GM23338 (cell line): ENCODE measurements at regions not wholly inside any gene's neighbourhood (a gene's known extent, or its start where the extent isn't known, plus 50 kb on each side); places are given as distances from the start of the nearest gene placed in this dataset.
A peak's percentile ranks its signal among the peaks of the same experiment; 100 is the strongest.

ENCODE experiments used
- ATAC-seq: fragments of 200-7000 bp; cut with Tn5 transposase; 3 replicates; pipeline ENCODE4 v1.9.1; 2020
- DNase-seq: peaks from one replicate; pipeline ENCODE4 v3.0.0-alpha.2; 2015; ENCODE audit warnings: low spot score
- H2AFZ ChIP-seq: fragments of 200-600 bp; sonication (generic); 2 replicates; pipeline ENCODE4 v1.8.0; 2016; ENCODE audit warnings: antibody characterized with exemption, mild to moderate bottlenecking, moderate library complexity
- H3F3A ChIP-seq: fragments of 200-600 bp; sonication (generic); replicated peaks from 2 replicates; pipeline ENCODE4 v1.8.0; 2017; ENCODE audit warnings: antibody characterized with exemption, mixed run types, low read depth
- H3K27ac ChIP-seq: fragments of 200-600 bp; sonication (generic); 2 replicates; pipeline ENCODE4 v1.6.1; 2016; ENCODE audit warnings: low read depth
- H3K27me3 ChIP-seq: fragments of 200-600 bp; sonication (generic); 2 replicates; pipeline ENCODE4 v1.8.0; 2016; ENCODE audit warnings: mild to moderate bottlenecking, mixed run types, moderate library complexity; ENCODE audit not compliant: insufficient read depth
- H3K36me3 ChIP-seq: fragments of 200-600 bp; sonication (generic); 2 replicates; pipeline ENCODE4 v1.8.0; 2016; ENCODE audit warnings: mild to moderate bottlenecking; ENCODE audit not compliant: insufficient read depth
- H3K4me1 ChIP-seq: fragments of 200-600 bp; sonication (generic); 2 replicates; pipeline ENCODE4 v1.8.0; 2016; ENCODE audit warnings: mild to moderate bottlenecking, moderate library complexity; ENCODE audit not compliant: insufficient read depth
- H3K4me2 ChIP-seq: fragments of 200-600 bp; sonication (generic); 2 replicates; pipeline ENCODE4 v1.7.1; 2017; ENCODE audit warnings: mixed run types
- H3K4me3 ChIP-seq: fragments of 200-600 bp; sonication (generic); 2 replicates; pipeline ENCODE4 v1.6.1; 2016; ENCODE audit warnings: mixed run types
- H3K79me2 ChIP-seq: fragments of 200-600 bp; sonication (generic); replicated peaks from 2 replicates; pipeline ENCODE4 v1.8.0; 2017; ENCODE audit warnings: mild to moderate bottlenecking; ENCODE audit not compliant: insufficient read depth
- H3K9me2 ChIP-seq: fragments of 200-600 bp; sonication (generic); 2 replicates; pipeline ENCODE4 v1.8.0; 2017; ENCODE audit not compliant: insufficient read depth
- H4K20me1 ChIP-seq: fragments of 200-600 bp; sonication (generic); replicated peaks from 2 replicates; pipeline ENCODE4 v1.8.0; 2017; ENCODE audit warnings: mild to moderate bottlenecking; ENCODE audit not compliant: insufficient read depth
- H3K27ac Mint-ChIP-seq: 2 replicates; pipeline ENCODE4 v1.8.0; 2020; ENCODE audit warnings: inconsistent platforms, mild to moderate bottlenecking, moderate library complexity, mixed read lengths
- H3K27me3 Mint-ChIP-seq: 3 replicates; pipeline ENCODE4 v1.8.0; 2022; ENCODE audit warnings: low read depth, mild to moderate bottlenecking, moderate library complexity, mixed read lengths, inconsistent platforms; ENCODE audit not compliant: insufficient read depth, poor library complexity
- H3K36me3 Mint-ChIP-seq: 3 replicates; pipeline ENCODE4 v1.8.0; 2021; ENCODE audit warnings: low read depth, mild to moderate bottlenecking, inconsistent platforms, moderate library complexity, mixed read lengths
- H3K4me1 Mint-ChIP-seq: 3 replicates; pipeline ENCODE4 v1.8.0; 2020; ENCODE audit warnings: mild to moderate bottlenecking, inconsistent platforms, mixed read lengths
- H3K4me3 Mint-ChIP-seq: 3 replicates; pipeline ENCODE4 v1.8.0; 2021; ENCODE audit warnings: moderate library complexity, mild to moderate bottlenecking, inconsistent platforms, mixed read lengths
- H3K9me3 Mint-ChIP-seq: 3 replicates; pipeline ENCODE4 v1.8.0; 2020; ENCODE audit warnings: moderate library complexity, mild to moderate bottlenecking, inconsistent platforms, mixed read lengths
- EZH2 ChIP-seq: fragments of 200-600 bp; sonication (generic); IDR thresholded peaks from one replicate; pipeline ENCODE4 v1.8.0; 2017; ENCODE audit warnings: antibody characterized with exemption, mild to moderate bottlenecking, low read depth; ENCODE audit not compliant: unreplicated experiment
- ZNF331 ChIP-seq: fragments of 250-450 bp; sonication (Bioruptor Pico); IDR thresholded peaks from 2 replicates; pipeline ENCODE4 v1.5.0; 2020; ENCODE audit warnings: low read depth, mild to moderate bottlenecking, moderate library complexity
- TF ChIP-seq, protein P1 (sequence below): fragments of 250-450 bp; sonication (Bioruptor Pico); IDR thresholded peaks from 2 replicates; pipeline ENCODE4 v1.5.0; 2020; ENCODE audit warnings: mild to moderate bottlenecking, moderate library complexity
- TF ChIP-seq, protein P2 (sequence below), 2 experiments: fragments of 200-600 bp in 1 of 2; sonication (generic) in 1 of 2; conservative IDR thresholded peaks; 2 replicates each; pipeline versions ENCODE4 v1.5.1 to v1.6.1; 2016 to 2017; ENCODE audit warnings: antibody characterized with exemption in 2 of 2, low read depth in 2 of 2, mild to moderate bottlenecking in 2 of 2, moderate library complexity in 1 of 2
- TF ChIP-seq, protein P3 (sequence below): IDR thresholded peaks from one replicate; pipeline ENCODE4 v1.6.1; 2018; ENCODE audit warnings: antibody characterized with exemption; ENCODE audit not compliant: unreplicated experiment

DNA sequence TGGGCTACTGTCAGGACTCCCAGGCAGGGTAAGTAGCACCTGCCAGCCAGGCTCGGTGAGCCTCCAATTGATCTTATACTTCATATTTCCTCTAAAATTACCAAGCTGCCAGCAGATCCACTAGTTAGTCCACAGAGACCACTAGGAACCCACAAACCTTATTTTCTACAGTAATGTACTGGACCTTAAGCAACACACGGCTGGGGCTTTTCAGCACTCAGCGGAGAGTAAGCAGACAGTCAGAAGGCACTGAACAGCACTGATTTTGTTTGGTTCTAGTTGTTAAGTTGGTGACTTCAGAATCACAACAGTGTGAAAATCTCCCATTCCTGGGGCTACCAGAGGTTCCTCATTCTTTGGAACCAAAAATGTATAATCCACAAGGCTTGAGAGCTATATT lies 56.1 kb downstream of the MRPL57 start (continued):
- TF ChIP-seq, protein P1, sequence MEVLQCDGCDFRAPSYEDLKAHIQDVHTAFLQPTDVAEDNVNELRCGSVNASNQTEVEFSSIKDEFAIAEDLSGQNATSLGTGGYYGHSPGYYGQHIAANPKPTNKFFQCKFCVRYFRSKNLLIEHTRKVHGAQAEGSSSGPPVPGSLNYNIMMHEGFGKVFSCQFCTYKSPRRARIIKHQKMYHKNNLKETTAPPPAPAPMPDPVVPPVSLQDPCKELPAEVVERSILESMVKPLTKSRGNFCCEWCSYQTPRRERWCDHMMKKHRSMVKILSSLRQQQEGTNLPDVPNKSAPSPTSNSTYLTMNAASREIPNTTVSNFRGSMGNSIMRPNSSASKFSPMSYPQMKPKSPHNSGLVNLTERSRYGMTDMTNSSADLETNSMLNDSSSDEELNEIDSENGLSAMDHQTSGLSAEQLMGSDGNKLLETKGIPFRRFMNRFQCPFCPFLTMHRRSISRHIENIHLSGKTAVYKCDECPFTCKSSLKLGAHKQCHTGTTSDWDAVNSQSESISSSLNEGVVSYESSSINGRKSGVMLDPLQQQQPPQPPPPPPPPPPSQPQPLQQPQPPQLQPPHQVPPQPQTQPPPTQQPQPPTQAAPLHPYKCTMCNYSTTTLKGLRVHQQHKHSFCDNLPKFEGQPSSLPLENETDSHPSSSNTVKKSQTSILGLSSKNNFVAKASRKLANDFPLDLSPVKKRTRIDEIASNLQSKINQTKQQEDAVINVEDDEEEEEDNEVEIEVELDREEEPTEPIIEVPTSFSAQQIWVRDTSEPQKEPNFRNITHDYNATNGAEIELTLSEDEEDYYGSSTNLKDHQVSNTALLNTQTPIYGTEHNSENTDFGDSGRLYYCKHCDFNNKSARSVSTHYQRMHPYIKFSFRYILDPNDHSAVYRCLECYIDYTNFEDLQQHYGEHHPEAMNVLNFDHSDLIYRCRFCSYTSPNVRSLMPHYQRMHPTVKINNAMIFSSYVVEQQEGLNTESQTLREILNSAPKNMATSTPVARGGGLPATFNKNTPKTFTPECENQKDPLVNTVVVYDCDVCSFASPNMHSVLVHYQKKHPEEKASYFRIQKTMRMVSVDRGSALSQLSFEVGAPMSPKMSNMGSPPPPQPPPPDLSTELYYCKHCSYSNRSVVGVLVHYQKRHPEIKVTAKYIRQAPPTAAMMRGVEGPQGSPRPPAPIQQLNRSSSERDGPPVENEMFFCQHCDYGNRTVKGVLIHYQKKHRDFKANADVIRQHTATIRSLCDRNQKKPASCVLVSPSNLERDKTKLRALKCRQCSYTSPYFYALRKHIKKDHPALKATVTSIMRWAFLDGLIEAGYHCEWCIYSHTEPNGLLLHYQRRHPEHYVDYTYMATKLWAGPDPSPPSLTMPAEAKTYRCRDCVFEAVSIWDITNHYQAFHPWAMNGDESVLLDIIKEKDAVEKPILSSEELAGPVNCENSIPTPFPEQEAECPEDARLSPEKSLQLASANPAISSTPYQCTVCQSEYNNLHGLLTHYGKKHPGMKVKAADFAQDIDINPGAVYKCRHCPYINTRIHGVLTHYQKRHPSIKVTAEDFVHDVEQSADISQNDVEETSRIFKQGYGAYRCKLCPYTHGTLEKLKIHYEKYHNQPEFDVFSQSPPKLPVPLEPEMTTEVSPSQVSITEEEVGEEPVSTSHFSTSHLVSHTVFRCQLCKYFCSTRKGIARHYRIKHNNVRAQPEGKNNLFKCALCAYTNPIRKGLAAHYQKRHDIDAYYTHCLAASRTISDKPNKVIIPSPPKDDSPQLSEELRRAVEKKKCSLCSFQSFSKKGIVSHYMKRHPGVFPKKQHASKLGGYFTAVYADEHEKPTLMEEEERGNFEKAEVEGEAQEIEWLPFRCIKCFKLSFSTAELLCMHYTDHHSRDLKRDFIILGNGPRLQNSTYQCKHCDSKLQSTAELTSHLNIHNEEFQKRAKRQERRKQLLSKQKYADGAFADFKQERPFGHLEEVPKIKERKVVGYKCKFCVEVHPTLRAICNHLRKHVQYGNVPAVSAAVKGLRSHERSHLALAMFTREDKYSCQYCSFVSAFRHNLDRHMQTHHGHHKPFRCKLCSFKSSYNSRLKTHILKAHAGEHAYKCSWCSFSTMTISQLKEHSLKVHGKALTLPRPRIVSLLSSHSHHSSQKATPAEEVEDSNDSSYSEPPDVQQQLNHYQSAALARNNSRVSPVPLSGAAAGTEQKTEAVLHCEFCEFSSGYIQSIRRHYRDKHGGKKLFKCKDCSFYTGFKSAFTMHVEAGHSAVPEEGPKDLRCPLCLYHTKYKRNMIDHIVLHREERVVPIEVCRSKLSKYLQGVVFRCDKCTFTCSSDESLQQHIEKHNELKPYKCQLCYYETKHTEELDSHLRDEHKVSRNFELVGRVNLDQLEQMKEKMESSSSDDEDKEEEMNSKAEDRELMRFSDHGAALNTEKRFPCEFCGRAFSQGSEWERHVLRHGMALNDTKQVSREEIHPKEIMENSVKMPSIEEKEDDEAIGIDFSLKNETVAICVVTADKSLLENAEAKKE (CRISPR knock-in tag): no peak

DNA sequence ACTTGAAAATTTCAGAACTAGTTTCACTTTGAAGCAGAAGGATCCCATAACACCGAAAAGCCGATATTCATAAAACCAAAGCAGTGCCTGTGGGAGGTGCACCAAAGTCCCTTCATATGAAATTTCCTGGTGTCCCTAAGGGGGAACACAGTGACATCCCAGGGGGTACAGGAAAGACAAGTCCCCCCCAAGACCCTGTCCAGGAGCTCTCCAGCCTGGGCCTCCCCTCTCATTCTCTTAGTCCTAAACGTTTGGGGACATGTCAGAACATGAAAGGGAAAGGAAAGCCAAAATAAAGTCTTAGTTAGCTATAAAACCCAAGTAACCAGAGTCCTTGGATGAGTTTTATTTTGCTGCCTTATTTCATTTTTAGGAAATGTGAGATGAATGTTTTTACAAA lies 56.6 kb downstream of the MRPL57 start:
- no peaks in the 10 kb centered on the region; the same call in 2 of the 3 replicates for H3K4me1 Mint-ChIP-seq
- peaks cover 8% of the 10 kb centered on the region; the same call in 1 of the 2 replicates for H3K9me2 ChIP-seq
- no peak overlapping the region for H3K27ac Mint-ChIP-seq
- H3K4me3 Mint-ChIP-seq: no peak overlapping the region
- H3K4me1 ChIP-seq: no peaks in the 10 kb centered on the region
- H3F3A ChIP-seq: no peaks in the 10 kb centered on the region
- H3K27me3 Mint-ChIP-seq: no peaks in the 10 kb centered on the region
- H2AFZ ChIP-seq: peak overlapping the region; percentile 57; the same call in 1 of the 2 replicates
- no peak overlapping the region for H3K27ac ChIP-seq
- no peak overlapping the region for H3K4me2 ChIP-seq
- TF ChIP-seq, protein P2, sequence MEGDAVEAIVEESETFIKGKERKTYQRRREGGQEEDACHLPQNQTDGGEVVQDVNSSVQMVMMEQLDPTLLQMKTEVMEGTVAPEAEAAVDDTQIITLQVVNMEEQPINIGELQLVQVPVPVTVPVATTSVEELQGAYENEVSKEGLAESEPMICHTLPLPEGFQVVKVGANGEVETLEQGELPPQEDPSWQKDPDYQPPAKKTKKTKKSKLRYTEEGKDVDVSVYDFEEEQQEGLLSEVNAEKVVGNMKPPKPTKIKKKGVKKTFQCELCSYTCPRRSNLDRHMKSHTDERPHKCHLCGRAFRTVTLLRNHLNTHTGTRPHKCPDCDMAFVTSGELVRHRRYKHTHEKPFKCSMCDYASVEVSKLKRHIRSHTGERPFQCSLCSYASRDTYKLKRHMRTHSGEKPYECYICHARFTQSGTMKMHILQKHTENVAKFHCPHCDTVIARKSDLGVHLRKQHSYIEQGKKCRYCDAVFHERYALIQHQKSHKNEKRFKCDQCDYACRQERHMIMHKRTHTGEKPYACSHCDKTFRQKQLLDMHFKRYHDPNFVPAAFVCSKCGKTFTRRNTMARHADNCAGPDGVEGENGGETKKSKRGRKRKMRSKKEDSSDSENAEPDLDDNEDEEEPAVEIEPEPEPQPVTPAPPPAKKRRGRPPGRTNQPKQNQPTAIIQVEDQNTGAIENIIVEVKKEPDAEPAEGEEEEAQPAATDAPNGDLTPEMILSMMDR (conservative IDR thresholded peaks at IDR 0.05; ENCODE audit: low read depth in 2 of 2): no peak
- TF ChIP-seq ZNF331 (CRISPR knock-in tag): no peak
- no peak for TF ChIP-seq EZH2
- TF ChIP-seq, protein P3, sequence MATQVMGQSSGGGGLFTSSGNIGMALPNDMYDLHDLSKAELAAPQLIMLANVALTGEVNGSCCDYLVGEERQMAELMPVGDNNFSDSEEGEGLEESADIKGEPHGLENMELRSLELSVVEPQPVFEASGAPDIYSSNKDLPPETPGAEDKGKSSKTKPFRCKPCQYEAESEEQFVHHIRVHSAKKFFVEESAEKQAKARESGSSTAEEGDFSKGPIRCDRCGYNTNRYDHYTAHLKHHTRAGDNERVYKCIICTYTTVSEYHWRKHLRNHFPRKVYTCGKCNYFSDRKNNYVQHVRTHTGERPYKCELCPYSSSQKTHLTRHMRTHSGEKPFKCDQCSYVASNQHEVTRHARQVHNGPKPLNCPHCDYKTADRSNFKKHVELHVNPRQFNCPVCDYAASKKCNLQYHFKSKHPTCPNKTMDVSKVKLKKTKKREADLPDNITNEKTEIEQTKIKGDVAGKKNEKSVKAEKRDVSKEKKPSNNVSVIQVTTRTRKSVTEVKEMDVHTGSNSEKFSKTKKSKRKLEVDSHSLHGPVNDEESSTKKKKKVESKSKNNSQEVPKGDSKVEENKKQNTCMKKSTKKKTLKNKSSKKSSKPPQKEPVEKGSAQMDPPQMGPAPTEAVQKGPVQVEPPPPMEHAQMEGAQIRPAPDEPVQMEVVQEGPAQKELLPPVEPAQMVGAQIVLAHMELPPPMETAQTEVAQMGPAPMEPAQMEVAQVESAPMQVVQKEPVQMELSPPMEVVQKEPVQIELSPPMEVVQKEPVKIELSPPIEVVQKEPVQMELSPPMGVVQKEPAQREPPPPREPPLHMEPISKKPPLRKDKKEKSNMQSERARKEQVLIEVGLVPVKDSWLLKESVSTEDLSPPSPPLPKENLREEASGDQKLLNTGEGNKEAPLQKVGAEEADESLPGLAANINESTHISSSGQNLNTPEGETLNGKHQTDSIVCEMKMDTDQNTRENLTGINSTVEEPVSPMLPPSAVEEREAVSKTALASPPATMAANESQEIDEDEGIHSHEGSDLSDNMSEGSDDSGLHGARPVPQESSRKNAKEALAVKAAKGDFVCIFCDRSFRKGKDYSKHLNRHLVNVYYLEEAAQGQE: no peak
- H4K20me1 ChIP-seq: no peaks in the 10 kb centered on the region
- ATAC-seq (no peak), DNase-seq (no peak)
- H3K36me3 Mint-ChIP-seq: no peaks in the 10 kb centered on the region
- H3K36me3 ChIP-seq: no peaks in the 10 kb centered on the region
- no peaks in the 10 kb centered on the region for H3K27me3 ChIP-seq
- H3K79me2 ChIP-seq: no peaks in the 10 kb centered on the region
- H3K4me3 ChIP-seq: no peak overlapping the region
- H3K9me3 Mint-ChIP-seq: no peaks in the 10 kb centered on the region; the same call in 2 of the 3 replicates
